SK-N-SH (cell line): ENCODE measurements at regions not wholly inside any gene's neighbourhood (a gene's known extent, or its start where the extent isn't known, plus 50 kb on each side); places are given as distances from the start of the nearest gene placed in this dataset.

ENCODE experiments used
- CTCF ChIP-seq: fragments of 200-600 bp; sonication (generic); IDR thresholded peaks from 2 replicates; pipeline ENCODE4 v1.6.1; 2017; ENCODE audit warnings: antibody characterized with exemption, mild to moderate bottlenecking, moderate library complexity
- MAX ChIP-seq: IDR thresholded peaks from 2 replicates; pipeline ENCODE4 v1.4.0; 2012; ENCODE audit warnings: low read depth
- MXI1 ChIP-seq: IDR thresholded peaks from 2 replicates; pipeline ENCODE4 v1.6.1; 2012; ENCODE audit warnings: mild to moderate bottlenecking, low read depth, low read length, improper control_type of control experiment
- NFIC ChIP-seq: IDR thresholded peaks from 2 replicates; pipeline ENCODE4 v1.4.0; 2012; ENCODE audit warnings: borderline replicate concordance
- POLR2AphosphoS5 ChIP-seq: IDR thresholded peaks from 2 replicates; pipeline ENCODE4 v1.6.1; 2012; ENCODE audit warnings: low read depth, low read length
- RAD21 ChIP-seq: IDR thresholded peaks from 2 replicates; pipeline ENCODE4 v1.6.1; 2012; ENCODE audit warnings: mild to moderate bottlenecking, low read length
- REST ChIP-seq: IDR thresholded peaks from 2 replicates; pipeline ENCODE4 v1.6.1; 2012; ENCODE audit warnings: mild to moderate bottlenecking, low read depth, low read length, moderate library complexity
- SMC3 ChIP-seq: IDR thresholded peaks from 2 replicates; pipeline ENCODE4 v1.6.1; 2012; ENCODE audit warnings: low read depth, low read length, improper control_type of control experiment
- TAF1 ChIP-seq: IDR thresholded peaks from 2 replicates; pipeline ENCODE4 v1.6.1; 2012; ENCODE audit warnings: low read depth, mild to moderate bottlenecking, low read length, moderate library complexity, borderline replicate concordance
- TCF12 ChIP-seq: IDR thresholded peaks from 2 replicates; pipeline ENCODE4 v1.4.0; 2012
- YY1 ChIP-seq: IDR thresholded peaks from 2 replicates; pipeline ENCODE4 v1.4.0; 2012; ENCODE audit warnings: low read depth, mild to moderate bottlenecking

GRCh38 chr16:35249051-35249450 lies 1789.6 kb downstream of the TP53TG3F start:
- TF ChIP-seq REST (no peak), CTCF (no peak), POLR2AphosphoS5 (no peak), NFIC (no peak), SMC3 (no peak), TCF12 (no peak), YY1 (no peak), MAX (no peak), RAD21 (no peak), TAF1 (no peak), MXI1 (no peak)
